GM06990 (cell line): ENCODE measurements at regions not wholly inside any gene's neighbourhood (a gene's known extent, or its start where the extent isn't known, plus 50 kb on each side); places are given as distances from the start of the nearest gene placed in this dataset.

Source experiments
- DNase-seq: peaks from one replicate; pipeline ENCODE4 v3.0.0-alpha.2; 2011; ENCODE audit not compliant: insufficient read length; ENCODE audit errors: extremely low read depth
- H3K27me3 ChIP-seq: replicated peaks from 2 replicates; pipeline ENCODE4 v1.6.0; 2011; ENCODE audit warnings: low read length; ENCODE audit not compliant: control insufficient read depth, insufficient read depth
- H3K36me3 ChIP-seq: 2 replicates; pipeline ENCODE4 v1.5.1; 2011; ENCODE audit warnings: low read length; ENCODE audit not compliant: control insufficient read depth, insufficient read depth
- H3K4me3 ChIP-seq: replicated peaks from 2 replicates; pipeline ENCODE4 v1.5.1; 2011; ENCODE audit warnings: low read depth, mild to moderate bottlenecking, control low read depth, low read length
- CTCF ChIP-seq: IDR thresholded peaks from 2 replicates; pipeline ENCODE4 v1.5.1; 2011; ENCODE audit warnings: low read length, control low read depth, mild to moderate bottlenecking, inconsistent platforms; ENCODE audit not compliant: insufficient read depth, poor library complexity, severe bottlenecking

- DNase-seq = no peak
- no peak for TF ChIP-seq CTCF
- Histone ChIP-seq H3K36me3 (no peaks in the 10 kb centered on the region), H3K4me3 (no peak overlapping the region), H3K27me3 (no peaks in the 10 kb centered on the region)
Observed at GRCh38 chr18:46362533-46362932, 258.3 kb downstream of the HAUS1 start.

DNA sequence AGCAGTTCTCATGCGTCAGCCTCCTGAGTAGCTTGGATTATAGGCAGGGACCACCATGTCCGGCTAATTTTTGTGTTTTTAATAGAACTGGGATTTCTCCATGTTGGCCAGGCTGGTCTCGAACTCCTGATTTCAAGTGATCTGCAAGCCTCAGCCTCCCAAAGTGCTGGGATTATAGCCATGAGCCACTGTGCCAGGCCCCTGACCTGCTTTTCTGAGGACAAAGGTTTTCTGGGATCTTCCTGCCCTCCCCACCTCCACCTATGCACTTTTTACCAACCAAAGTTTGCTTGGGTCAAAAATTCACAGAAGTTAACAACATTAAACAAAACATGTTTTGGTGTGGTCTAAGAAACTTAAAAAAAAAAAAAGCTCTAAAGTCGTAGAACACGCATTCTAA, 259.9 kb downstream of the HAUS1 start:
- TF ChIP-seq CTCF = no peak
- H3K36me3 ChIP-seq = no peaks in the 10 kb centered on the region
- no peak overlapping the region for H3K4me3 ChIP-seq
- no peaks in the 10 kb centered on the region for H3K27me3 ChIP-seq
- DNase-seq = no peak

DNA sequence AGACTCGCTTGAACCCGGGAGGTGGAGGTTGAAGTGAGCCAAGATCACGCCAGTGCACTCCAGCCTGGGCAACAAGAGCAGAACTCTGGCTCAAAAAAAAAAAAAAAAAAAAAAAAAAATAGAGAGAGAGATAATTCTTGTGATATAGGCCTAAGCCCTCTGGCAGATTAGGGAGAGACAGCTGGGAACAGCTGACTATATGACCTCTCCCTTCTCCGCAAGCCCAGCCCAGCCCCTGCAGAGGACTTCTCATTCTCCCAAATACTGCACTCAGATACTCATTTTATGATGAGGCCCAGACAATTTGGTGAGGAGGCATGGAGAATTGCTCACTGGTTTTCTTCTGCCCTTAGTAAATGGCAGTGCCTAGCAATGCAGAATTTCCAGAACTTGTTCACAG, 262.0 kb downstream of the HAUS1 start:
- H3K27me3 ChIP-seq = no peaks in the 10 kb centered on the region
- H3K4me3 ChIP-seq = no peak overlapping the region
- DNase-seq = no peak
- H3K36me3 ChIP-seq = no peaks in the 10 kb centered on the region
- TF ChIP-seq CTCF = no peak

DNA sequence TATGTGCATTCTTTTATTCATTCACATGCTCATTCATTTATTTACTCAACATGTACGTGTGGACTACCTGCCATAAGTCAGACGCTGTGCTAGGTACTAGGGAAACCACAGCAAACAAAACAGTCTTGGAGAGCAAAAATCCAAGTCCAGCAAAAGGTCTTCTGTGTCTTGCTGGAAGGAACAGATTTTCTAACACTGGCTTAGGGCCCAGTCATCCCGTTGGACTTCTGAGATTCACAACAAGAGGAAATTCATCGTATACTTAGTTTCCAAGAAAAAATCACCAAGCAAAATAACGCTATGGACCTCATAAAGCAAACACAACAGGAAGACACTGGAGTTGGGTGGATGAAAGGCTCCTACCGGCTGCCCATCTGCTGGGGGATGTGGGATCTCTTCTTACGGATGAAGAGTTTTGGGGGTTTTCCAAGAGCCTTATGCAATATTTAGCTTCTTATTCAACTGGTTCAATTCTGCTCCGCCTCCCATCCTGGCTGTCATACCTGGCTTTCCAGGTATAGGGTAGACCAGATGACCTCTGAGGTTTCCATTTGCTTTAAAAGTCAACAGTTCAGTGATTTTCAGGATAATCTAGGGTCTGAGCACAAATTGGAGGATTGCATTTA, 262.7 kb downstream of the HAUS1 start:
- Histone ChIP-seq H3K27me3 (no peaks in the 10 kb centered on the region), H3K36me3 (no peaks in the 10 kb centered on the region), H3K4me3 (no peak overlapping the region)
- TF ChIP-seq CTCF = no peak
- no peak for DNase-seq

GRCh38 chr18:46369323-46369722, 265.1 kb downstream of the HAUS1 start:
- no peak overlapping the region for H3K4me3 ChIP-seq
- H3K36me3 ChIP-seq = no peaks in the 10 kb centered on the region
- no peak for TF ChIP-seq CTCF
- H3K27me3 ChIP-seq = no peaks in the 10 kb centered on the region
- no peak for DNase-seq

DNA sequence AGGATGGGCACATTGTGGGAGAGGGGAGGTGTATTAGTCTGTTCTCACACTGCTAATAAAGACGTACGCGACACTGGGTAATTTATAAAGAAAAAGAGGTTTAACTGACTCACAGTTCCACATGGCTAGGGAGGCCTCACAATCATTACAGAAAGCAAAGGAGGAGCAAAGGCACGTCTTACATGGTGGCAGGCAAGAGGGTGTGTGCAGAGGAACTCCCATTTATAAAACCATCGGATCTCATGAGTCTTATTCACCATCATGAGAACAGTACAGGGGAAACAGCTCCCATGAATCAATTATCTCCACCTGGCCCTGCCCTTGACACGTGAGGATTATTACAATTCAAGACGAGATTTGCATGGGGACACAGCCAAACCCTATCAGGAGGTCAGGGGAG, 266.7 kb downstream of the HAUS1 start:
- TF ChIP-seq CTCF = no peak
- Histone ChIP-seq H3K27me3 (no peaks in the 10 kb centered on the region), H3K4me3 (no peak overlapping the region), H3K36me3 (no peaks in the 10 kb centered on the region)
- DNase-seq = no peak
